ENCODE measurements at regions not wholly inside any gene's neighbourhood (a gene's known extent, or its start where the extent isn't known, plus 50 kb on each side); places are given as distances from the start of the nearest gene placed in this dataset.

DNA sequence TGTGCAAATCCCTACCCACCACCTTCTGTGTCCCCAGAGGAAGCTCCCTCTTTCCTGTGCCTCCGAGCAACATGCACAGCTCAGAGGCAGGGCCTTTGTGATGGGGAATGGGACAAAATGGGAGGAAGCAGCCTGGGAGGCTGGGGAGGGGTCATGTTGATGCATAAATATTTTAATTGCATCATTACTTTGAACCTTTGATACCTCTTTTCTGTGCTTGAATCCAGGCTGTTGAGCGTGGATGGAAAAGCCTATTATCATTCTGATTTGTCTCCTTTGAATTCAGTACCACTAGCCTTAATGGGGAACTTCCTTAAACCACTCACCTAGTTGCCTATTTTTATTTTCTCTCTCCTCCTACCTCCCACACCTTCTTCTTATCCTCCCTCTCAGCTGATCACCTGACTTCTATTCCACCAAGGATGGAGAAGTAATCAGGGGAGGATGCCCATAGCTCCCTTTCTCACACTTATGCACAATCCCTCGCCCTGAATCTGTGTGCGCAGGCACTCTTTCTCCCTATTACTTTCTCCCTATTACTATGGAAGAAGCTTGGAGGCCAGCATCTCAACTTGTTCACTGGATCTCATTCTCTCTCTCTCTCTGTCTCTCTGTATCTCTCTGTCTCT lies 78.5 kb downstream of the SEC61G start:
- TF ChIP-seq, protein P1, sequence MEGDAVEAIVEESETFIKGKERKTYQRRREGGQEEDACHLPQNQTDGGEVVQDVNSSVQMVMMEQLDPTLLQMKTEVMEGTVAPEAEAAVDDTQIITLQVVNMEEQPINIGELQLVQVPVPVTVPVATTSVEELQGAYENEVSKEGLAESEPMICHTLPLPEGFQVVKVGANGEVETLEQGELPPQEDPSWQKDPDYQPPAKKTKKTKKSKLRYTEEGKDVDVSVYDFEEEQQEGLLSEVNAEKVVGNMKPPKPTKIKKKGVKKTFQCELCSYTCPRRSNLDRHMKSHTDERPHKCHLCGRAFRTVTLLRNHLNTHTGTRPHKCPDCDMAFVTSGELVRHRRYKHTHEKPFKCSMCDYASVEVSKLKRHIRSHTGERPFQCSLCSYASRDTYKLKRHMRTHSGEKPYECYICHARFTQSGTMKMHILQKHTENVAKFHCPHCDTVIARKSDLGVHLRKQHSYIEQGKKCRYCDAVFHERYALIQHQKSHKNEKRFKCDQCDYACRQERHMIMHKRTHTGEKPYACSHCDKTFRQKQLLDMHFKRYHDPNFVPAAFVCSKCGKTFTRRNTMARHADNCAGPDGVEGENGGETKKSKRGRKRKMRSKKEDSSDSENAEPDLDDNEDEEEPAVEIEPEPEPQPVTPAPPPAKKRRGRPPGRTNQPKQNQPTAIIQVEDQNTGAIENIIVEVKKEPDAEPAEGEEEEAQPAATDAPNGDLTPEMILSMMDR (IDR thresholded peaks at IDR 0.05 in 4 of 5, conservative IDR thresholded peaks at IDR 0.05 in 1 of 5) = no peak
- TF ChIP-seq POLR2A (IDR thresholded peaks at IDR 0.05) = no peak
